ENCODE measurements at regions not wholly inside any gene's neighbourhood (a gene's known extent, or its start where the extent isn't known, plus 50 kb on each side); places are given as distances from the start of the nearest gene placed in this dataset.

- H3K9me3 Mint-ChIP-seq (ENCODE audit: insufficient read depth): no peaks in the 10 kb centered on the region
- ChIA-PET POLR2A (no interaction called here), CTCF (no interaction called here)
- no peak overlapping the region for H3K27ac Mint-ChIP-seq
- Histone ChIP-seq H3K4me3 (ENCODE audit: control extremely low read depth in 1 of 5, extremely low read depth in 1 of 5, insufficient read depth in 1 of 5, low read depth in 2 of 5, low read length in 4 of 5) (no peak overlapping the region), H3K9ac (ENCODE audit: low read length) (no peak overlapping the region), H3K9me3 (ENCODE audit: control extremely low read depth in 1 of 3, control insufficient read depth in 2 of 3, insufficient read depth in 1 of 3, low read length in 2 of 3) (peaks cover 0 to 6% (median 0%) of the 10 kb centered on the region in 3 donors), H3K4me1 (ENCODE audit: control insufficient read depth in 2 of 2, insufficient read depth in 2 of 2, low read length in 2 of 2) (no peaks in the 10 kb centered on the region), H3K4me2 (replicated peaks; ENCODE audit: low read depth, low read length, poor library complexity, severe bottlenecking) (no peak overlapping the region), H3K27me3 (replicated peaks in 1 of 4; ENCODE audit: control extremely low read depth in 1 of 4, control insufficient read depth in 3 of 4, insufficient read depth in 4 of 4, low read length in 3 of 4) (peaks cover 0 to 2% (median 0%) of the 10 kb centered on the region in 4 experiments), H2AFZ (ENCODE audit: insufficient read depth, low read depth, low read length, poor library complexity, severe bottlenecking) (no peak overlapping the region), H3K79me2 (ENCODE audit: control insufficient read depth, insufficient read depth, low read length) (no peaks in the 10 kb centered on the region), H3K36me3 (replicated peaks in 1 of 2; ENCODE audit: control extremely low read depth in 1 of 2, control insufficient read depth in 1 of 2, extremely low read depth in 1 of 2, insufficient read depth in 2 of 2, low read length in 1 of 2) (no peaks in the 10 kb centered on the region), H3K27ac (ENCODE audit: low read length in 2 of 2) (no peak overlapping the region), H4K20me1 (ENCODE audit: control insufficient read depth, insufficient read depth, low read length, poor library complexity, severe bottlenecking) (no peaks in the 10 kb centered on the region)
- WGBS (ENCODE audit: insufficient coverage): 93% methylated on average over 2 of the region's 2 CpGs
- intact Hi-C loops (cut with micrococcal nuclease): no loop called here
- peaks cover 4% of the 10 kb centered on the region for H3K27me3 Mint-ChIP-seq
- TF ChIP-seq CTCF (IDR thresholded peaks at IDR 0.05): no peak
- TF ChIP-seq EZH2 (IDR thresholded peaks at IDR 0.05; ENCODE audit: borderline replicate concordance, insufficient read depth, low read depth, low read length, poor library complexity, severe bottlenecking): no peak
- H3K4me3 Mint-ChIP-seq: no peak overlapping the region
- DNase-seq: no peak
- ATAC-seq (ENCODE audit: low read depth): no peak
- H3K4me1 Mint-ChIP-seq: no peaks in the 10 kb centered on the region
Observed at GRCh38 chr2:133732059-133732458, 163.8 kb upstream of the NCKAP5 start.

GRCh38 chr2:133732982-133733900 lies 165.0 kb upstream of the NCKAP5 start:
- no peak for ATAC-seq (ENCODE audit: low read depth)
- Mint-ChIP-seq H3K4me1 (no peaks in the 10 kb centered on the region), H3K4me3 (no peak overlapping the region), H3K27me3 (peaks cover 4% of the 10 kb centered on the region), H3K9me3 (ENCODE audit: insufficient read depth) (no peaks in the 10 kb centered on the region), H3K27ac (no peak overlapping the region)
- Histone ChIP-seq H3K4me1 (ENCODE audit: control insufficient read depth in 2 of 2, insufficient read depth in 2 of 2, low read length in 2 of 2) (no peaks in the 10 kb centered on the region), H4K20me1 (ENCODE audit: control insufficient read depth, insufficient read depth, low read length, poor library complexity, severe bottlenecking) (no peaks in the 10 kb centered on the region), H3K4me3 (ENCODE audit: control extremely low read depth in 1 of 5, extremely low read depth in 1 of 5, insufficient read depth in 1 of 5, low read depth in 2 of 5, low read length in 4 of 5) (no peak overlapping the region), H2AFZ (ENCODE audit: insufficient read depth, low read depth, low read length, poor library complexity, severe bottlenecking) (no peak overlapping the region), H3K27ac (ENCODE audit: low read length in 2 of 2) (no peak overlapping the region), H3K4me2 (replicated peaks; ENCODE audit: low read depth, low read length, poor library complexity, severe bottlenecking) (no peak overlapping the region), H3K27me3 (replicated peaks in 1 of 4; ENCODE audit: control extremely low read depth in 1 of 4, control insufficient read depth in 3 of 4, insufficient read depth in 4 of 4, low read length in 3 of 4) (peaks cover 0 to 2% (median 0%) of the 10 kb centered on the region in 4 experiments), H3K9ac (ENCODE audit: low read length) (no peak overlapping the region), H3K79me2 (ENCODE audit: control insufficient read depth, insufficient read depth, low read length) (no peaks in the 10 kb centered on the region), H3K9me3 (ENCODE audit: control extremely low read depth in 1 of 3, control insufficient read depth in 2 of 3, insufficient read depth in 1 of 3, low read length in 2 of 3) (peaks cover 0 to 6% (median 0%) of the 10 kb centered on the region in 3 donors), H3K36me3 (replicated peaks in 1 of 2; ENCODE audit: control extremely low read depth in 1 of 2, control insufficient read depth in 1 of 2, extremely low read depth in 1 of 2, insufficient read depth in 2 of 2, low read length in 1 of 2) (no peaks in the 10 kb centered on the region)
- POLR2A ChIA-PET: no interaction called here
- TF ChIP-seq EZH2 (IDR thresholded peaks at IDR 0.05; ENCODE audit: borderline replicate concordance, insufficient read depth, low read depth, low read length, poor library complexity, severe bottlenecking): no peak
- no peak for TF ChIP-seq CTCF (IDR thresholded peaks at IDR 0.05)
- intact Hi-C loops (cut with micrococcal nuclease): no loop called here
- no peak for DNase-seq
- CTCF ChIA-PET: no interaction called here
- WGBS (ENCODE audit: insufficient coverage): 55% methylated on average over 1 of the region's 6 CpGs
